SHP77 treated with DMSO at 0.1 percent for 48 hours (cell line): ENCODE measurements at regions not wholly inside any gene's neighbourhood (a gene's known extent, or its start where the extent isn't known, plus 50 kb on each side); places are given as distances from the start of the nearest gene placed in this dataset.
"Not testable (repeated sequence)": the region's sequence is repeated elsewhere in the genome, so short reads cannot be mapped to it uniquely, and the experiment has no call there.

Source experiments
- DNase-seq: peaks from one replicate; lab custom pipeline; 2025; lab: John Stamatoyannopoulos, UW

GRCh38 chr13:73842626-73843025, 291.6 kb downstream of the KLF12 start:
- no peak for DNase-seq

GRCh38 chr13:73842184-73842583, 292.0 kb downstream of the KLF12 start:
- DNase-seq = no peak

GRCh38 chr13:73837147-73837546, 297.1 kb downstream of the KLF12 start:
- no peak for DNase-seq

- DNase-seq = no peak
Observed at GRCh38 chr13:73835138-73835721, 299.0 kb downstream of the KLF12 start.

GRCh38 chr13:73833325-73834070, 300.7 kb downstream of the KLF12 start:
- DNase-seq = no peak

GRCh38 chr13:73832825-73833224, 301.4 kb downstream of the KLF12 start:
- DNase-seq = no peak

- no peak for DNase-seq
Observed at GRCh38 chr13:73832128-73832588, 302.0 kb downstream of the KLF12 start.

- no peak for DNase-seq
Observed at GRCh38 chr13:73829416-73829815, 304.8 kb downstream of the KLF12 start.

GRCh38 chr13:73828811-73829210, 305.4 kb downstream of the KLF12 start:
- no peak for DNase-seq

- no peak for DNase-seq
Observed at GRCh38 chr13:73827434-73827833, 306.8 kb downstream of the KLF12 start.

GRCh38 chr13:73825143-73825542, 309.1 kb downstream of the KLF12 start:
- DNase-seq = no peak

- DNase-seq = no peak
Observed at GRCh38 chr13:73822668-73823592, 311.3 kb downstream of the KLF12 start.

- DNase-seq = no peak
Observed at GRCh38 chr13:73820688-73821087, 313.5 kb downstream of the KLF12 start.

GRCh38 chr13:73820285-73820684, 313.9 kb downstream of the KLF12 start:
- DNase-seq = no peak

- no peak for DNase-seq
Observed at GRCh38 chr13:73819711-73820110, 314.5 kb downstream of the KLF12 start.

- no peak for DNase-seq
Observed at GRCh38 chr13:73816702-73817101, 317.5 kb downstream of the KLF12 start.

- DNase-seq = no peak
Observed at GRCh38 chr13:73815796-73816195, 318.4 kb downstream of the KLF12 start.

GRCh38 chr13:73810647-73811046, 323.6 kb downstream of the KLF12 start:
- DNase-seq = no peak

- no peak for DNase-seq
Observed at GRCh38 chr13:73809561-73809960, 324.6 kb downstream of the KLF12 start.

GRCh38 chr13:73808318-73808717, 325.9 kb downstream of the KLF12 start:
- no peak for DNase-seq

- DNase-seq = not testable (repeated sequence)
Observed at GRCh38 chr13:73805326-73805958, 328.8 kb downstream of the KLF12 start.

GRCh38 chr13:73803997-73804396, 330.2 kb downstream of the KLF12 start:
- DNase-seq = no peak
